ENCODE measurements at regions not wholly inside any gene's neighbourhood (a gene's known extent, or its start where the extent isn't known, plus 50 kb on each side); places are given as distances from the start of the nearest gene placed in this dataset.
"Not testable (repeated sequence)": the region's sequence is repeated elsewhere in the genome, so short reads cannot be mapped to it uniquely, and the experiment has no call there.

DNA sequence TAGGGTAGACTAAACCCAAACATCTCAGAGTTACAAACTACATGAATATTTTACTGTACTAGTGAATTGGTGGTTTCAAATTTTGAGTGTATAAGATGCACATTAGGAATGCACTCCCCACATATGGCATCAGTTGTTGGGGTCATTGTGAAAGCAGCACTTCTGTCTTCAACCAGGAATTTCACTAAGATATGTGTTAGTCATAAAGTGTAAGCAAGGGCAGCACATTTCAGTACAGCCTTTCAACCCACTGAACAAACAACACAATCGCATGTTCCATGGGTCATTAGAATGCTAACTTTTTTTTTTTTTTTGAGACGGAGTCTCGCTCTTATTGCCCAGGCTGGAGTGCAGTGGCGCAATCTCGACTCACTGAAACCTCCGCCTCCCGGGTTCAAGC is 164.1 kb upstream of the MAP2 start:
- Histone ChIP-seq H3K4me1 (ENCODE audit: low read depth) (no peaks in the 10 kb centered on the region), H3K4me3 (no peak overlapping the region), H3K9me3 (no peaks in the 10 kb centered on the region), H3K36me3 (ENCODE audit: low read depth) (no peaks in the 10 kb centered on the region)
- TF ChIP-seq, protein P1, sequence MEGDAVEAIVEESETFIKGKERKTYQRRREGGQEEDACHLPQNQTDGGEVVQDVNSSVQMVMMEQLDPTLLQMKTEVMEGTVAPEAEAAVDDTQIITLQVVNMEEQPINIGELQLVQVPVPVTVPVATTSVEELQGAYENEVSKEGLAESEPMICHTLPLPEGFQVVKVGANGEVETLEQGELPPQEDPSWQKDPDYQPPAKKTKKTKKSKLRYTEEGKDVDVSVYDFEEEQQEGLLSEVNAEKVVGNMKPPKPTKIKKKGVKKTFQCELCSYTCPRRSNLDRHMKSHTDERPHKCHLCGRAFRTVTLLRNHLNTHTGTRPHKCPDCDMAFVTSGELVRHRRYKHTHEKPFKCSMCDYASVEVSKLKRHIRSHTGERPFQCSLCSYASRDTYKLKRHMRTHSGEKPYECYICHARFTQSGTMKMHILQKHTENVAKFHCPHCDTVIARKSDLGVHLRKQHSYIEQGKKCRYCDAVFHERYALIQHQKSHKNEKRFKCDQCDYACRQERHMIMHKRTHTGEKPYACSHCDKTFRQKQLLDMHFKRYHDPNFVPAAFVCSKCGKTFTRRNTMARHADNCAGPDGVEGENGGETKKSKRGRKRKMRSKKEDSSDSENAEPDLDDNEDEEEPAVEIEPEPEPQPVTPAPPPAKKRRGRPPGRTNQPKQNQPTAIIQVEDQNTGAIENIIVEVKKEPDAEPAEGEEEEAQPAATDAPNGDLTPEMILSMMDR (IDR thresholded peaks at IDR 0.05): no peak
- ATAC-seq (no peak), DNase-seq (no peak)
- intact Hi-C loops (cut with DNase I, micrococcal nuclease): no loop called here

DNA sequence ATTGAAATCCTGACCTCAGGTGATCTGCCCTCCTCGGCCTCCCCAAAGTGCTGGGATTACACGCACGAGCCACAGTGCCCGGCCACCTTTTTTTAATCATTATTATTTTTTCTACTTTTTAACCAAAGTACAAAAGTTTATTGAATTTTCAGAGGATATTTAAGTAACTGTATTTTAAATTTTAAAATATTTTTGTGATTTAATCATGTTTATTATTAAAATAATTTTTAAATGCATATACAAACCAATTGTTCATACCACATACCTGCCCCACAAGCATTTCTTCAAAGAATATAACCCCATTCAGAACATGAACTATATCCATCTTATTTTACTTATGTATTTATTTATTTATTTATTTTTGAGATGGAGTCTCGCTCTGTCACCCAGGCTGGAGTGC is 163.6 kb upstream of the MAP2 start:
- DNase-seq (no peak), ATAC-seq (no peak)
- intact Hi-C loops (cut with DNase I, micrococcal nuclease): no loop called here
- no peaks in the 10 kb centered on the region for H3K9me3 ChIP-seq
- H3K36me3 ChIP-seq (ENCODE audit: low read depth): no peaks in the 10 kb centered on the region
- H3K4me3 ChIP-seq: no peak overlapping the region
- no peaks in the 10 kb centered on the region for H3K4me1 ChIP-seq (ENCODE audit: low read depth)
- TF ChIP-seq, protein P1 (IDR thresholded peaks at IDR 0.05): no peak

DNA sequence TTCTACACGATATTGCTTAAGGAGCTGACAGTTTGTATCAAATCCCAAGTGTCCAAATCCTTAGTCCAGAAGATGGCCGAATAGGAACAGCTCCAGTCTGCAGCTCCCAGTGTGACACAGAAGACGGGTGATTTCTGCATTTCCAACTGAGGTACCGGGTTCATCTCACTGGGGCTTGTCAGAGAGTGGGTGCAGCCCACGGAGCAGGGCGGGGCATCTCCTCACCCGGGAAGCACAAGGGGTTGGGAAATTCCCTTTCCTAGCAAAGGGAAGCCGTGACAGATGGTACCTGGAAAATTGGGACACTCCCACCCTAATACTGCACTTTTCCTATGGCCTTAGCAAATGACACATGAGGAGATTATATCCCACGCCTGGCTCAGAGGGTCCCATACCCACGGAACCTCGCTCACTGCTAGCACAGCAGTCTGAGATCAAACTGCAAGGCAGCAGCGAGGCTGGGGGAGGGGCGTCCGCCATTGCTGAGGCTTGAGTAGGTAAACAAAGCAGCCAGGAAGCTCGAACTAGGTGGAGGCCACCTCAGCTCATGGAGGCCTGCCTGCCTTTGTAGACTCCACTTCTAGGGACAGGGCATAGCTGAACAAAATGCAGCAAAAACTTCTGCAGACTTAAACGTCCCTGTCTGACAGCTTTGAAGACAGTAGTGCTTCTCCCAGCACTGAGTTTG is 162.3 kb upstream of the MAP2 start:
- DNase-seq; H3K9me3 ChIP-seq; intact Hi-C loops (cut with DNase I, micrococcal nuclease); H3K4me3 ChIP-seq; H3K36me3 ChIP-seq (ENCODE audit: low read depth); ATAC-seq; H3K4me1 ChIP-seq (ENCODE audit: low read depth): not testable (repeated sequence)

DNA sequence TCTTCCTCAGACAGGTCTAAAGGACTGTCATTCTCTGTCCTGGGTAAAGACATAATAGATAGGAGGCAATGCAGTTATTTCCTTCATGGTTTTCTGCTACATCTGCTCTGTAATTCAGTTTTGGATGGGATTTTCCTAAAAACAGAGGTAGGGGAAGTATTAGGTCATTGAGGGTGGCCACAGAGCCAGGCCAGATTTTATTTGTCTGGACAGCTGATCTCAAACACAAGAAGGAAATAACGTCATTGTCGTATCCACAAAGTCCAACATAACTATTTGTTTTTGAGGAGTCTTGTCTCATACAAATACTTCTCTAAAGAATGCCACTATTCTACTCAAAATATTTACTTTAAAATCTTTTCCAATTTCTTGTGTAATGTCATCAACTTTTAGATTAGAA is 154.8 kb upstream of the MAP2 start:
- ATAC-seq (no peak), DNase-seq (no peak)
- Histone ChIP-seq H3K4me3 (no peak overlapping the region), H3K9me3 (no peaks in the 10 kb centered on the region), H3K36me3 (ENCODE audit: low read depth) (no peaks in the 10 kb centered on the region), H3K4me1 (ENCODE audit: low read depth) (no peaks in the 10 kb centered on the region)
- TF ChIP-seq, protein P1 (IDR thresholded peaks at IDR 0.05): no peak
- intact Hi-C loops (cut with DNase I, micrococcal nuclease): no loop called here

DNA sequence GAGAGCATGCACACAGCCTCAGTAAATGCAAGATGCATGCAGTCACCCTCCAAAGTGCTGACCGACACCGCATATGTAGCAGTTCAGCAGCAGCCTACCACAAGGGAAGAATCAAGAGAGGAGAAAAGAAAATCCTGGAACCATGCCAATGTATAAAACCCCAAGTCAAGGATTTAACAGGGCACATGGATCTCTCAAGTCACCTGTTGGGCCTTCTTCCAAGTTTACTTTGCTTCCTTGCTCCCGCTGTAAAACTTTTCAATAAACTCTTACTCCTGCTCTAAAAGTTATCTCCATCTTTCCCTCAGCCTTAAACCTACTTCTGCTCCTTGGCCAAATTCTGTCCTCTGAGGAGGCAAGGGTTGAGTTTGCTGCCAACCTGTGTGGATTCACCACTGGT is 147.8 kb upstream of the MAP2 start:
- TF ChIP-seq, protein P1 (IDR thresholded peaks at IDR 0.05): no peak
- ATAC-seq: no peak
- Histone ChIP-seq H3K4me1 (ENCODE audit: low read depth) (no peaks in the 10 kb centered on the region), H3K36me3 (ENCODE audit: low read depth) (no peaks in the 10 kb centered on the region), H3K9me3 (no peaks in the 10 kb centered on the region), H3K4me3 (no peak overlapping the region)
- intact Hi-C loops (cut with DNase I, micrococcal nuclease): no loop called here
- no peak for DNase-seq

DNA sequence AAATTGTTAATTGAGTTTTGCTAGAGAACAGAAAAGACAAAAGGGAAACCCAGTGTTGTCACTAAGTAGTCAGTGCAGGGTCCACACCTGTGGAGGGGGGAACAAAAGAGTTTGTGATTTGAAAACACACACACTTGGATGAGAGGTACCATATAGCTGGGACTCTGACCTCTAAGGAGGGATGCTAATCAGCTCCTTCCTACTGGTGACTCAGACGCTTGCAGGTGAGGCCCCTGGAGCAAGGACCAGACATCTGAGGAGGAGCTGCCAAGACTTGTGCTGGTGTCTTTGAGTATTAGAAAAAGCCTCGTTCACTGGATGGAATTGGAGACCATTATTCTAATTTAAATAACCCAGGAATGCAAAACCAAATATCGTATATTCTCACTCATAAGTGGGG is 146.4 kb upstream of the MAP2 start:
- intact Hi-C loops (cut with DNase I, micrococcal nuclease): no loop called here
- Histone ChIP-seq H3K36me3 (ENCODE audit: low read depth) (no peaks in the 10 kb centered on the region), H3K9me3 (no peaks in the 10 kb centered on the region), H3K4me3 (no peak overlapping the region), H3K4me1 (ENCODE audit: low read depth) (no peaks in the 10 kb centered on the region)
- ATAC-seq (no peak), DNase-seq (no peak)
- TF ChIP-seq, protein P1 (IDR thresholded peaks at IDR 0.05): no peak
